Osteocyte (in vitro differentiated cells): ENCODE measurements at regions not wholly inside any gene's neighbourhood (a gene's known extent, or its start where the extent isn't known, plus 50 kb on each side); places are given as distances from the start of the nearest gene placed in this dataset.

Experiments
- DNase-seq: peaks from one replicate; pipeline ENCODE4 v3.0.0; 2021; ENCODE audit warnings: mixed read lengths; ENCODE audit not compliant: unreplicated experiment; ENCODE audit errors: extremely low spot score
- H3K27ac Mint-ChIP-seq: one replicate; pipeline ENCODE4 v1.8.0; 2021; ENCODE audit warnings: mild to moderate bottlenecking, mixed read lengths; ENCODE audit not compliant: unreplicated experiment
- H3K27me3 Mint-ChIP-seq: one replicate; pipeline ENCODE4 v1.8.0; 2021; ENCODE audit warnings: mixed read lengths; ENCODE audit not compliant: unreplicated experiment
- H3K36me3 Mint-ChIP-seq: one replicate; pipeline ENCODE4 v1.8.0; 2021; ENCODE audit warnings: mixed read lengths; ENCODE audit not compliant: unreplicated experiment
- H3K4me1 Mint-ChIP-seq: one replicate; pipeline ENCODE4 v1.8.0; 2021; ENCODE audit warnings: mixed read lengths; ENCODE audit not compliant: unreplicated experiment
- H3K4me3 Mint-ChIP-seq: one replicate; pipeline ENCODE4 v1.8.0; 2021; ENCODE audit warnings: mild to moderate bottlenecking, moderate library complexity, mixed read lengths; ENCODE audit not compliant: unreplicated experiment
- H3K9me3 Mint-ChIP-seq: one replicate; pipeline ENCODE4 v1.8.0; 2021; ENCODE audit warnings: mixed read lengths; ENCODE audit not compliant: unreplicated experiment
- CTCF ChIP-seq: fragments of 200-600 bp; sonication (generic); IDR thresholded peaks from 2 replicates; pipeline ENCODE4 v1.5.0; 2021; ENCODE audit warnings: antibody characterized with exemption, mild to moderate bottlenecking, moderate library complexity

GRCh38 chr3:79864077-79864476, 96.3 kb upstream of the ROBO1 start:
- no peaks in the 10 kb centered on the region for H3K9me3 Mint-ChIP-seq
- H3K36me3 Mint-ChIP-seq, result no peaks in the 10 kb centered on the region
- no peak for DNase-seq
- H3K4me1 Mint-ChIP-seq, result no peaks in the 10 kb centered on the region
- no peaks in the 10 kb centered on the region for H3K27me3 Mint-ChIP-seq
- no peak overlapping the region for H3K27ac Mint-ChIP-seq
- no peak for TF ChIP-seq CTCF
- H3K4me3 Mint-ChIP-seq, result no peak overlapping the region

- Mint-ChIP-seq H3K36me3 (no peaks in the 10 kb centered on the region), H3K27me3 (no peaks in the 10 kb centered on the region), H3K9me3 (peaks cover 5% of the 10 kb centered on the region), H3K4me1 (peaks cover 41% of the 10 kb centered on the region), H3K27ac (no peak overlapping the region), H3K4me3 (no peak overlapping the region)
- TF ChIP-seq CTCF, result no peak
- no peak for DNase-seq
Observed at GRCh38 chr3:79848876-79849275, 81.1 kb upstream of the ROBO1 start.

- Mint-ChIP-seq H3K36me3 (no peaks in the 10 kb centered on the region), H3K4me3 (no peak overlapping the region), H3K27ac (no peak overlapping the region), H3K4me1 (peaks cover 50% of the 10 kb centered on the region), H3K9me3 (peaks cover 5% of the 10 kb centered on the region), H3K27me3 (no peaks in the 10 kb centered on the region)
- DNase-seq, result no peak
- no peak for TF ChIP-seq CTCF
Observed at GRCh38 chr3:79847928-79848327, 80.1 kb upstream of the ROBO1 start.

GRCh38 chr3:79846148-79846933, 78.5 kb upstream of the ROBO1 start:
- no peak for DNase-seq
- Mint-ChIP-seq H3K27me3 (no peaks in the 10 kb centered on the region), H3K36me3 (no peaks in the 10 kb centered on the region), H3K4me1 (peaks cover 54% of the 10 kb centered on the region), H3K9me3 (peaks cover 5% of the 10 kb centered on the region), H3K27ac (no peak overlapping the region), H3K4me3 (no peak overlapping the region)
- TF ChIP-seq CTCF, result peak; percentile 46

- Mint-ChIP-seq H3K4me1 (peaks cover 54% of the 10 kb centered on the region), H3K9me3 (peaks cover 5% of the 10 kb centered on the region), H3K36me3 (no peaks in the 10 kb centered on the region), H3K4me3 (no peak overlapping the region), H3K27me3 (no peaks in the 10 kb centered on the region), H3K27ac (no peak overlapping the region)
- TF ChIP-seq CTCF, result no peak
- no peak for DNase-seq
Observed at GRCh38 chr3:79845546-79845945, 77.7 kb upstream of the ROBO1 start.
